Loucy (cell line): ENCODE measurements at regions not wholly inside any gene's neighbourhood (a gene's known extent, or its start where the extent isn't known, plus 50 kb on each side); places are given as distances from the start of the nearest gene placed in this dataset.

Experiments
- H2AFZ ChIP-seq: fragments of 200-600 bp; sonication (generic); 2 replicates; pipeline ENCODE4 v1.6.0; 2016; ENCODE audit warnings: antibody characterized with exemption, mild to moderate bottlenecking, low read length, moderate library complexity
- H3F3A ChIP-seq: fragments of 200-600 bp; 2 replicates; pipeline ENCODE4 v1.6.0; 2016; ENCODE audit warnings: antibody characterized with exemption, low read depth, mild to moderate bottlenecking
- H3K27me3 ChIP-seq: fragments of 200-600 bp; sonication (generic); 2 replicates; pipeline ENCODE4 v1.6.1; 2014; ENCODE audit warnings: low read length, mild to moderate bottlenecking; ENCODE audit not compliant: insufficient read depth, poor library complexity, severe bottlenecking
- H3K36me3 ChIP-seq: fragments of 200-600 bp; sonication (generic); 2 replicates; pipeline ENCODE4 v1.6.1; 2016; ENCODE audit warnings: low read length; ENCODE audit not compliant: insufficient read depth
- H3K4me1 ChIP-seq: fragments of 200-600 bp; sonication (generic); 2 replicates; pipeline ENCODE4 v1.5.1; 2014; ENCODE audit warnings: low read length, mild to moderate bottlenecking; ENCODE audit not compliant: insufficient read depth, poor library complexity, severe bottlenecking
- H3K4me2 ChIP-seq: fragments of 200-600 bp; sonication (generic); 2 replicates; pipeline ENCODE4 v1.6.0; 2014; ENCODE audit warnings: antibody characterized with exemption, low read length, low read depth, mild to moderate bottlenecking; ENCODE audit not compliant: poor library complexity, severe bottlenecking
- H3K4me3 ChIP-seq: fragments of 200-600 bp; sonication (generic); 2 replicates; pipeline ENCODE4 v1.5.1; 2014; ENCODE audit warnings: low read length, mild to moderate bottlenecking, mixed read lengths; ENCODE audit not compliant: poor library complexity, severe bottlenecking
- H3K79me2 ChIP-seq: fragments of 200-600 bp; sonication (generic); 2 replicates; pipeline ENCODE4 v1.6.1; 2014; ENCODE audit warnings: low read length; ENCODE audit not compliant: insufficient read depth
- H3K9ac ChIP-seq: fragments of 200-600 bp; sonication (generic); 2 replicates; pipeline ENCODE4 v1.6.0; 2014; ENCODE audit warnings: mild to moderate bottlenecking, low read depth, low read length, moderate library complexity; ENCODE audit not compliant: poor library complexity, severe bottlenecking
- H3K9me2 ChIP-seq: fragments of 200-600 bp; sonication (generic); replicated peaks from 2 replicates; pipeline ENCODE4 v1.6.1; 2016; ENCODE audit warnings: low read depth, low read length, mixed read lengths
- H3K9me3 ChIP-seq: fragments of 200-600 bp; sonication (generic); 2 replicates; pipeline ENCODE4 v1.6.1; 2014; ENCODE audit warnings: mild to moderate bottlenecking, antibody characterized with exemption, low read length, low read depth; ENCODE audit not compliant: insufficient read depth
- H4K20me1 ChIP-seq: fragments of 200-600 bp; sonication (generic); 2 replicates; pipeline ENCODE4 v1.6.0; 2014; ENCODE audit warnings: antibody characterized with exemption, low read length, mild to moderate bottlenecking; ENCODE audit not compliant: insufficient read depth, poor library complexity, severe bottlenecking
- CTCF ChIP-seq: fragments of 200-600 bp; sonication (generic); conservative IDR thresholded peaks from 2 replicates; pipeline ENCODE4 v1.5.1; 2014; ENCODE audit warnings: mild to moderate bottlenecking, antibody characterized with exemption, low read length
- EZH2phosphoT487 ChIP-seq: fragments of 200-600 bp; IDR thresholded peaks from 2 replicates; pipeline ENCODE4 v1.6.1; 2018; ENCODE audit warnings: antibody characterized with exemption, mild to moderate bottlenecking, moderate library complexity, borderline replicate concordance

GRCh38 chr14:98633380-98633779, 638.6 kb downstream of the BCL11B start:
- Histone ChIP-seq H3K9me3 (no peaks in the 10 kb centered on the region), H3K79me2 (no peaks in the 10 kb centered on the region), H3K4me2 (no peak overlapping the region), H4K20me1 (no peaks in the 10 kb centered on the region), H3K36me3 (no peaks in the 10 kb centered on the region), H3K4me1 (no peaks in the 10 kb centered on the region), H2AFZ (no peak overlapping the region), H3K9me2 (no peaks in the 10 kb centered on the region), H3K27me3 (no peaks in the 10 kb centered on the region), H3K4me3 (no peak overlapping the region), H3F3A (no peaks in the 10 kb centered on the region), H3K9ac (no peak overlapping the region)
- TF ChIP-seq EZH2phosphoT487 (no peak), CTCF (no peak)

- H3K36me3 ChIP-seq, result no peaks in the 10 kb centered on the region
- H3K9ac ChIP-seq, result no peak overlapping the region
- no peaks in the 10 kb centered on the region for H4K20me1 ChIP-seq
- H3K4me2 ChIP-seq, result no peak overlapping the region
- no peaks in the 10 kb centered on the region for H3K9me3 ChIP-seq
- no peaks in the 10 kb centered on the region for H3K27me3 ChIP-seq
- no peaks in the 10 kb centered on the region for H3K4me1 ChIP-seq
- no peaks in the 10 kb centered on the region for H3F3A ChIP-seq
- H2AFZ ChIP-seq, result no peak overlapping the region
- H3K4me3 ChIP-seq, result no peak overlapping the region
- TF ChIP-seq CTCF, result no peak
- TF ChIP-seq EZH2phosphoT487, result no peak
- H3K79me2 ChIP-seq, result no peaks in the 10 kb centered on the region
- H3K9me2 ChIP-seq, result no peaks in the 10 kb centered on the region
Observed at GRCh38 chr14:98634043-98634820, 637.8 kb downstream of the BCL11B start.

GRCh38 chr14:98638366-98638765, 633.6 kb downstream of the BCL11B start:
- no peak overlapping the region for H3K4me3 ChIP-seq
- no peaks in the 10 kb centered on the region for H3K79me2 ChIP-seq
- no peaks in the 10 kb centered on the region for H3F3A ChIP-seq
- H3K9me3 ChIP-seq, result no peaks in the 10 kb centered on the region
- no peak overlapping the region for H2AFZ ChIP-seq
- H4K20me1 ChIP-seq, result no peaks in the 10 kb centered on the region
- TF ChIP-seq CTCF (no peak), EZH2phosphoT487 (no peak)
- H3K9me2 ChIP-seq, result no peaks in the 10 kb centered on the region
- H3K4me1 ChIP-seq, result no peaks in the 10 kb centered on the region
- H3K36me3 ChIP-seq, result no peaks in the 10 kb centered on the region
- H3K27me3 ChIP-seq, result no peaks in the 10 kb centered on the region
- H3K4me2 ChIP-seq, result no peak overlapping the region
- no peak overlapping the region for H3K9ac ChIP-seq
